Brain microvascular endothelial cell (primary cell): ENCODE measurements at regions not wholly inside any gene's neighbourhood (a gene's known extent, or its start where the extent isn't known, plus 50 kb on each side); places are given as distances from the start of the nearest gene placed in this dataset.
"Not testable (repeated sequence)": the region's sequence is repeated elsewhere in the genome, so short reads cannot be mapped to it uniquely, and the experiment has no call there.

ENCODE experiments used
- DNase-seq: peaks from one replicate; pipeline ENCODE4 v3.0.0-alpha.2; 2020
- H3K27ac ChIP-seq: fragments of 250-450 bp; sonication (Bioruptor Pico); 2 replicates; pipeline ENCODE4 v1.5.1; 2020; ENCODE audit warnings: mild to moderate bottlenecking, moderate library complexity
- H3K27me3 ChIP-seq: fragments of 250-450 bp; sonication (Bioruptor Pico); replicated peaks from 2 replicates; pipeline ENCODE4 v1.5.1; 2020; ENCODE audit warnings: mild to moderate bottlenecking
- H3K36me3 ChIP-seq: fragments of 250-450 bp; sonication (Bioruptor Pico); replicated peaks from 2 replicates; pipeline ENCODE4 v1.5.1; 2020; ENCODE audit warnings: mild to moderate bottlenecking
- H3K4me3 ChIP-seq: 2 replicates; pipeline ENCODE4 v1.5.1; 2011; ENCODE audit warnings: low read depth, mild to moderate bottlenecking, control low read depth, low read length, moderate library complexity
- CTCF ChIP-seq: IDR thresholded peaks from 2 replicates; pipeline ENCODE4 v1.5.1; 2011; ENCODE audit warnings: low read depth, mild to moderate bottlenecking, moderate library complexity, low read length, control low read depth, inconsistent platforms; ENCODE audit errors: missing control alignments
- in situ Hi-C: cut with HindIII; loops from 2 replicates; pipeline ENCODE4 v1.10.0; 2017; ENCODE audit warnings: low sequenced_read_pairs, low pct_ligation_motif_present

GRCh38 chr11:38648604-38649003 is 2050.6 kb upstream of the RAG2 start:
- DNase-seq, result no peak
- no peaks in the 10 kb centered on the region for H3K36me3 ChIP-seq
- no peak overlapping the region for H3K4me3 ChIP-seq
- no peak overlapping the region for H3K27ac ChIP-seq
- TF ChIP-seq CTCF, result no peak
- H3K27me3 ChIP-seq, result no peaks in the 10 kb centered on the region
- in situ Hi-C loops, result no loop called here

- no peak for TF ChIP-seq CTCF
- in situ Hi-C loops, result no loop called here
- no peak overlapping the region for H3K27ac ChIP-seq
- H3K4me3 ChIP-seq, result no peak overlapping the region
- no peak for DNase-seq
- no peaks in the 10 kb centered on the region for H3K36me3 ChIP-seq
- H3K27me3 ChIP-seq, result no peaks in the 10 kb centered on the region
These were observed 2048.3 kb upstream of the RAG2 start for GRCh38 chr11:38646382-38646781.

GRCh38 chr11:38640854-38641253 is 2042.8 kb upstream of the RAG2 start:
- Histone ChIP-seq H3K4me3 (no peak overlapping the region), H3K27me3 (no peaks in the 10 kb centered on the region), H3K27ac (no peak overlapping the region), H3K36me3 (no peaks in the 10 kb centered on the region)
- in situ Hi-C loops, result no loop called here
- TF ChIP-seq CTCF, result no peak
- DNase-seq, result no peak

- Histone ChIP-seq H3K27me3 (no peaks in the 10 kb centered on the region), H3K36me3 (no peaks in the 10 kb centered on the region), H3K27ac (no peak overlapping the region), H3K4me3 (no peak overlapping the region)
- TF ChIP-seq CTCF, result no peak
- in situ Hi-C loops, result no loop called here
- DNase-seq, result no peak
These were observed 2014.7 kb upstream of the RAG2 start for GRCh38 chr11:38612701-38613100.

GRCh38 chr11:38601371-38601770 is 2003.3 kb upstream of the RAG2 start:
- in situ Hi-C loops, H3K27me3 ChIP-seq, H3K4me3 ChIP-seq, H3K27ac ChIP-seq, H3K36me3 ChIP-seq, DNase-seq: not testable (repeated sequence)

GRCh38 chr11:38598418-38598817 is 2000.4 kb upstream of the RAG2 start:
- no peak overlapping the region for H3K4me3 ChIP-seq
- in situ Hi-C loops, result no loop called here
- no peaks in the 10 kb centered on the region for H3K36me3 ChIP-seq
- TF ChIP-seq CTCF, result no peak
- no peak for DNase-seq
- no peaks in the 10 kb centered on the region for H3K27me3 ChIP-seq
- no peak overlapping the region for H3K27ac ChIP-seq

GRCh38 chr11:38595359-38596016 is 1997.5 kb upstream of the RAG2 start:
- H3K27ac ChIP-seq, DNase-seq, H3K27me3 ChIP-seq, H3K36me3 ChIP-seq, in situ Hi-C loops, H3K4me3 ChIP-seq: not testable (repeated sequence)
